ENCODE measurements at regions not wholly inside any gene's neighbourhood (a gene's known extent, or its start where the extent isn't known, plus 50 kb on each side); places are given as distances from the start of the nearest gene placed in this dataset.

DNA sequence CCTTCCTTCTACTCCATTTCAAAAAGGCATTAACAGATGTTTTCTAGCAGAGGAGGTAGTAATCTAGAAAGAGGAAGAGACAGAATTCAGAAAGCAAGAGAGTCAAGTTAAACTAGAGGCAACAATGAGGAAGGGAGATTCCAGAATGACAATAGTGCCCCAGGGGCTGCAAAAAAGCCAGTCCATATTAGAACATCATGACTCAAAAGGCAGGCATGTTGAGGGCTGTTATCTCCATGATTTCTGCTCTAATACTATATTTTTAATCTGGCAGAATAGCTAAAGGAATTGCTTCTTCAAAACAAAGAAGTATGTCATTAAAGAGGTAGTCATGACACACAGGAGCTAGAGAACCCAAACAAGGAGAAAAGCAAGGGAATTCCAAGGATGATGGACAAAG is 599.6 kb downstream of the INHBA start (continued):
- TF ChIP-seq HDAC6 (IDR thresholded peaks at IDR 0.05; ENCODE audit: unreplicated experiment) (no peak), IKZF2 (IDR thresholded peaks at IDR 0.05) (peak; percentile 80), SPI1 (IDR thresholded peaks at IDR 0.05; ENCODE audit: borderline replicate concordance, insufficient read depth, low read depth, low read length) (peak; percentile 82), SUZ12 (IDR thresholded peaks at IDR 0.05; ENCODE audit: unreplicated experiment) (no peak), HDAC2 (IDR thresholded peaks at IDR 0.05) (no peak), ZZZ3 (IDR thresholded peaks at IDR 0.05; ENCODE audit: control insufficient read depth, insufficient read length, low read depth) (no peak), POLR2A (IDR thresholded peaks at IDR 0.05; ENCODE audit: low read depth, low read length) (no peak), MEF2B (IDR thresholded peaks at IDR 0.05; ENCODE audit: partially characterized antibody, poor library complexity, severe bottlenecking) (peak; percentile 26), SREBF1 (IDR thresholded peaks at IDR 0.05; ENCODE audit: low read length) (no peak), NBN (IDR thresholded peaks at IDR 0.05) (no peak), FOXK2 (IDR thresholded peaks at IDR 0.05) (no peak), RCOR1 (conservative IDR thresholded peaks at IDR 0.05; ENCODE audit: low read depth, low read length) (no peak), ZSCAN29 (IDR thresholded peaks at IDR 0.05) (no peak), ETV6 (conservative IDR thresholded peaks at IDR 0.05 in 1 of 2, IDR thresholded peaks at IDR 0.05 in 1 of 2; ENCODE audit: borderline replicate concordance in 1 of 2, low read depth in 1 of 2) (0 out of 4 replicates have a peak, but pooled peaks of 1 of the 2 experiments have one; percentile 42), FOXM1 (IDR thresholded peaks at IDR 0.05; ENCODE audit: low read depth, low read length) (peak; percentile 45; the same call in 1 of the 2 replicates), NFXL1 (IDR thresholded peaks at IDR 0.05; ENCODE audit: borderline replicate concordance) (no peak), STAT1 (conservative IDR thresholded peaks at IDR 0.05) (no peak), PAX8 (IDR thresholded peaks at IDR 0.05) (no peak), SMC3 (IDR thresholded peaks at IDR 0.05; ENCODE audit: borderline replicate concordance, low read length) (no peak), MYC (IDR thresholded peaks at IDR 0.05; ENCODE audit: insufficient read depth, insufficient read length, insufficient replicate concordance, low read length, severe bottlenecking) (no peak), SUPT20H (IDR thresholded peaks at IDR 0.05; ENCODE audit: borderline replicate concordance, control insufficient read depth, low read depth, low read length) (no peak), NFIC (IDR thresholded peaks at IDR 0.05; ENCODE audit: low read depth, low read length) (peak; percentile 72)
- TF ChIP-seq, protein P1, sequence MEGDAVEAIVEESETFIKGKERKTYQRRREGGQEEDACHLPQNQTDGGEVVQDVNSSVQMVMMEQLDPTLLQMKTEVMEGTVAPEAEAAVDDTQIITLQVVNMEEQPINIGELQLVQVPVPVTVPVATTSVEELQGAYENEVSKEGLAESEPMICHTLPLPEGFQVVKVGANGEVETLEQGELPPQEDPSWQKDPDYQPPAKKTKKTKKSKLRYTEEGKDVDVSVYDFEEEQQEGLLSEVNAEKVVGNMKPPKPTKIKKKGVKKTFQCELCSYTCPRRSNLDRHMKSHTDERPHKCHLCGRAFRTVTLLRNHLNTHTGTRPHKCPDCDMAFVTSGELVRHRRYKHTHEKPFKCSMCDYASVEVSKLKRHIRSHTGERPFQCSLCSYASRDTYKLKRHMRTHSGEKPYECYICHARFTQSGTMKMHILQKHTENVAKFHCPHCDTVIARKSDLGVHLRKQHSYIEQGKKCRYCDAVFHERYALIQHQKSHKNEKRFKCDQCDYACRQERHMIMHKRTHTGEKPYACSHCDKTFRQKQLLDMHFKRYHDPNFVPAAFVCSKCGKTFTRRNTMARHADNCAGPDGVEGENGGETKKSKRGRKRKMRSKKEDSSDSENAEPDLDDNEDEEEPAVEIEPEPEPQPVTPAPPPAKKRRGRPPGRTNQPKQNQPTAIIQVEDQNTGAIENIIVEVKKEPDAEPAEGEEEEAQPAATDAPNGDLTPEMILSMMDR (IDR thresholded peaks at IDR 0.05 in 2 of 3, conservative IDR thresholded peaks at IDR 0.05 in 1 of 3; ENCODE audit: control insufficient read depth in 2 of 3, extremely low read depth in 1 of 3, insufficient read depth in 1 of 3, low read depth in 3 of 3, low read length in 3 of 3) = no peak
- TF ChIP-seq, protein P2, sequence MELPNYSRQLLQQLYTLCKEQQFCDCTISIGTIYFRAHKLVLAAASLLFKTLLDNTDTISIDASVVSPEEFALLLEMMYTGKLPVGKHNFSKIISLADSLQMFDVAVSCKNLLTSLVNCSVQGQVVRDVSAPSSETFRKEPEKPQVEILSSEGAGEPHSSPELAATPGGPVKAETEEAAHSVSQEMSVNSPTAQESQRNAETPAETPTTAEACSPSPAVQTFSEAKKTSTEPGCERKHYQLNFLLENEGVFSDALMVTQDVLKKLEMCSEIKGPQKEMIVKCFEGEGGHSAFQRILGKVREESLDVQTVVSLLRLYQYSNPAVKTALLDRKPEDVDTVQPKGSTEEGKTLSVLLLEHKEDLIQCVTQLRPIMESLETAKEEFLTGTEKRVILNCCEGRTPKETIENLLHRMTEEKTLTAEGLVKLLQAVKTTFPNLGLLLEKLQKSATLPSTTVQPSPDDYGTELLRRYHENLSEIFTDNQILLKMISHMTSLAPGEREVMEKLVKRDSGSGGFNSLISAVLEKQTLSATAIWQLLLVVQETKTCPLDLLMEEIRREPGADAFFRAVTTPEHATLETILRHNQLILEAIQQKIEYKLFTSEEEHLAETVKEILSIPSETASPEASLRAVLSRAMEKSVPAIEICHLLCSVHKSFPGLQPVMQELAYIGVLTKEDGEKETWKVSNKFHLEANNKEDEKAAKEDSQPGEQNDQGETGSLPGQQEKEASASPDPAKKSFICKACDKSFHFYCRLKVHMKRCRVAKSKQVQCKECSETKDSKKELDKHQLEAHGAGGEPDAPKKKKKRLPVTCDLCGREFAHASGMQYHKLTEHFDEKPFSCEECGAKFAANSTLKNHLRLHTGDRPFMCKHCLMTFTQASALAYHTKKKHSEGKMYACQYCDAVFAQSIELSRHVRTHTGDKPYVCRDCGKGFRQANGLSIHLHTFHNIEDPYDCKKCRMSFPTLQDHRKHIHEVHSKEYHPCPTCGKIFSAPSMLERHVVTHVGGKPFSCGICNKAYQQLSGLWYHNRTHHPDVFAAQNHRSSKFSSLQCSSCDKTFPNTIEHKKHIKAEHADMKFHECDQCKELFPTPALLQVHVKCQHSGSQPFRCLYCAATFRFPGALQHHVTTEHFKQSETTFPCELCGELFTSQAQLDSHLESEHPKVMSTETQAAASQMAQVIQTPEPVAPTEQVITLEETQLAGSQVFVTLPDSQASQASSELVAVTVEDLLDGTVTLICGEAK (IDR thresholded peaks at IDR 0.05; ENCODE audit: borderline replicate concordance) = peak; percentile 21; the same call in 1 of the 2 replicates
- TF ChIP-seq, protein P3, sequence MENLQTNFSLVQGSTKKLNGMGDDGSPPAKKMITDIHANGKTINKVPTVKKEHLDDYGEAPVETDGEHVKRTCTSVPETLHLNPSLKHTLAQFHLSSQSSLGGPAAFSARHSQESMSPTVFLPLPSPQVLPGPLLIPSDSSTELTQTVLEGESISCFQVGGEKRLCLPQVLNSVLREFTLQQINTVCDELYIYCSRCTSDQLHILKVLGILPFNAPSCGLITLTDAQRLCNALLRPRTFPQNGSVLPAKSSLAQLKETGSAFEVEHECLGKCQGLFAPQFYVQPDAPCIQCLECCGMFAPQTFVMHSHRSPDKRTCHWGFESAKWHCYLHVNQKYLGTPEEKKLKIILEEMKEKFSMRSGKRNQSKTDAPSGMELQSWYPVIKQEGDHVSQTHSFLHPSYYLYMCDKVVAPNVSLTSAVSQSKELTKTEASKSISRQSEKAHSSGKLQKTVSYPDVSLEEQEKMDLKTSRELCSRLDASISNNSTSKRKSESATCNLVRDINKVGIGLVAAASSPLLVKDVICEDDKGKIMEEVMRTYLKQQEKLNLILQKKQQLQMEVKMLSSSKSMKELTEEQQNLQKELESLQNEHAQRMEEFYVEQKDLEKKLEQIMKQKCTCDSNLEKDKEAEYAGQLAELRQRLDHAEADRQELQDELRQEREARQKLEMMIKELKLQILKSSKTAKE (IDR thresholded peaks at IDR 0.05; ENCODE audit: low read depth, poor library complexity, severe bottlenecking) = no peak

Data from GM12878 (cell line).